ENCODE measurements at regions not wholly inside any gene's neighbourhood (a gene's known extent, or its start where the extent isn't known, plus 50 kb on each side); places are given as distances from the start of the nearest gene placed in this dataset.
"Not testable (repeated sequence)": the region's sequence is repeated elsewhere in the genome, so short reads cannot be mapped to it uniquely, and the experiment has no call there.

GRCh38 chr14:45649051-45649450 is 396.0 kb upstream of the MIS18BP1 start:
- no peaks in the 10 kb centered on the region for H3K27me3 ChIP-seq (ENCODE audit: low read length)
- 0 out of 2 replicates have a peak, but pooled peaks cover 7% of the 10 kb centered on the region for H3K9me3 ChIP-seq (ENCODE audit: insufficient read depth, low read length)
- no peak overlapping the region for H2AFZ ChIP-seq (ENCODE audit: low read depth, low read length, severe bottlenecking)
- no peaks in the 10 kb centered on the region for H3K36me3 ChIP-seq (ENCODE audit: low read length)
- no peaks in the 10 kb centered on the region for H3K9me2 ChIP-seq (replicated peaks; ENCODE audit: insufficient read depth, low read length)
- H3K79me2 ChIP-seq (ENCODE audit: insufficient read depth, low read length) = no peaks in the 10 kb centered on the region
- no peak overlapping the region for H3K9ac ChIP-seq (ENCODE audit: low read length)
- H3F3A ChIP-seq (ENCODE audit: insufficient read depth) = no peaks in the 10 kb centered on the region
- TF ChIP-seq EZH2phosphoT487 (conservative IDR thresholded peaks at IDR 0.05; ENCODE audit: low read length) = no peak
- no peaks in the 10 kb centered on the region for H4K20me1 ChIP-seq (ENCODE audit: low read depth, low read length)
- H3K4me3 ChIP-seq (ENCODE audit: insufficient read depth, low read length, poor library complexity, severe bottlenecking) = no peak overlapping the region
- H3K27ac ChIP-seq (ENCODE audit: low read depth, low read length) = no peak overlapping the region
- no peak overlapping the region for H3K4me2 ChIP-seq (ENCODE audit: low read depth, low read length, poor library complexity, severe bottlenecking)

DNA sequence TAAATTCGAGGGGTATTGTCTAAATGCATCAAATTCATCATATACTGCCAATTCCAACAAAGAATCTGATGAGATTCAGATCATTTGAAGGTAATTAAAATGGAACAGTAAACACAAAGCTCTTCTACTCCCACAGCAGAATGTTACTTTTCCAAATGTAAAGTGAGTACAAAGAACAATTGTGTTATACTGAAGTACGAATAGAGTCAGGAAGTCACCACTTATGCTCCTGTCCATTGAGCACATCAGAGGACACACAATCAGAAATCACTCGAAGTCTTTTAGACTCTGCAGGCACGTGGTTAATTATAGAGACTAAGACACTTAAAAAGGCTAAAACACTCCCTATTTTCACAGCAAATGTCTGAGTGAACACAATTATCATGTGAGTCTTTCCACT is 388.5 kb upstream of the MIS18BP1 start:
- Histone ChIP-seq H3K9me3 (ENCODE audit: insufficient read depth, low read length) (no peaks in the 10 kb centered on the region), H3K9ac (ENCODE audit: low read length) (no peak overlapping the region), H3K27ac (ENCODE audit: low read depth, low read length) (no peak overlapping the region), H4K20me1 (ENCODE audit: low read depth, low read length) (no peaks in the 10 kb centered on the region), H3K27me3 (ENCODE audit: low read length) (no peaks in the 10 kb centered on the region), H3K4me2 (ENCODE audit: low read depth, low read length, poor library complexity, severe bottlenecking) (no peak overlapping the region), H2AFZ (ENCODE audit: low read depth, low read length, severe bottlenecking) (peak overlapping the region; percentile 14), H3K4me3 (ENCODE audit: insufficient read depth, low read length, poor library complexity, severe bottlenecking) (no peak overlapping the region), H3F3A (ENCODE audit: insufficient read depth) (no peaks in the 10 kb centered on the region), H3K9me2 (replicated peaks; ENCODE audit: insufficient read depth, low read length) (no peaks in the 10 kb centered on the region), H3K79me2 (ENCODE audit: insufficient read depth, low read length) (no peaks in the 10 kb centered on the region), H3K36me3 (ENCODE audit: low read length) (no peaks in the 10 kb centered on the region)
- no peak for TF ChIP-seq EZH2phosphoT487 (conservative IDR thresholded peaks at IDR 0.05; ENCODE audit: low read length)
- TF ChIP-seq, protein P1, sequence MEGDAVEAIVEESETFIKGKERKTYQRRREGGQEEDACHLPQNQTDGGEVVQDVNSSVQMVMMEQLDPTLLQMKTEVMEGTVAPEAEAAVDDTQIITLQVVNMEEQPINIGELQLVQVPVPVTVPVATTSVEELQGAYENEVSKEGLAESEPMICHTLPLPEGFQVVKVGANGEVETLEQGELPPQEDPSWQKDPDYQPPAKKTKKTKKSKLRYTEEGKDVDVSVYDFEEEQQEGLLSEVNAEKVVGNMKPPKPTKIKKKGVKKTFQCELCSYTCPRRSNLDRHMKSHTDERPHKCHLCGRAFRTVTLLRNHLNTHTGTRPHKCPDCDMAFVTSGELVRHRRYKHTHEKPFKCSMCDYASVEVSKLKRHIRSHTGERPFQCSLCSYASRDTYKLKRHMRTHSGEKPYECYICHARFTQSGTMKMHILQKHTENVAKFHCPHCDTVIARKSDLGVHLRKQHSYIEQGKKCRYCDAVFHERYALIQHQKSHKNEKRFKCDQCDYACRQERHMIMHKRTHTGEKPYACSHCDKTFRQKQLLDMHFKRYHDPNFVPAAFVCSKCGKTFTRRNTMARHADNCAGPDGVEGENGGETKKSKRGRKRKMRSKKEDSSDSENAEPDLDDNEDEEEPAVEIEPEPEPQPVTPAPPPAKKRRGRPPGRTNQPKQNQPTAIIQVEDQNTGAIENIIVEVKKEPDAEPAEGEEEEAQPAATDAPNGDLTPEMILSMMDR (IDR thresholded peaks at IDR 0.05; ENCODE audit: insufficient read depth, low read length, poor library complexity, severe bottlenecking) = no peak

DNA sequence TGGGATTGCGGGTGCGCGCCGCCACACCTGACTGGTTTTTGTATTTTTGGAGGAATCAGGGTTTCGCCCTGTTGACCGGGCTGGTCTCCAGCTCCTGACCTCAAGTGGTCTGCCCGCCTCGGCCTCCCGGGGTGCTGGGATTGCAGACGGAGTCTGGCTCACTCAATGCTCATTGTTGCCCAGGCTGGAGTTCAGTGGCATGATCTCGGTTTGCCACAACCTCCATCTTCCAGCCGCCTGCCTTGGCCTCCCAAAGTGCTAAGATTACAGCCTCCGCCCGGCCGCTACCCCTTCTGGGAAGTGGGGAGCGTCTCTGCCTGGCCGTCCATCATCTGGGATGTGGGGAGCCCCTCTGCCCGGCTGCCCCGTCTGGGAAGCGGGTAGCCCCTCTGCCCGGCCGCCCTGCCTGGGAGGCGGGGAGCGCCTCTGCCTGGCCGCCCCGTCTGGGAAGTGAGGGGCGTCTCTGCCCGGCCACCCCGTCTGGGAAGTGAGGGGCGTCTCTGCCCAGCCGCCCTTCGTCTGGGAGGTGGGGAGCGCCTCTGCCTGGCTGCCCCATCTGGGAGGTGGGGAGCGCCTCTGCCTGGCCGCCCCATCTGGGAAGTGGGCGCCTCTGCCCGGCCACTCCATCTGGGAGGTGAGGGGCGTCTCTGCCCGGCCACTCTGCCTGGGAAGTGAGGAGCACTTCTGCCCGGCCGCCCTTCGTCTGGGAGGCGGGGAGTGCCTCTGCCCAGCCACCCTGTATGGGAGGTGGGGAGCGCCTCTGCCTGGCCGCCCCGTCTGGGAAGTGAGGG is 381.8 kb upstream of the MIS18BP1 start:
- not testable (repeated sequence) for H3K27ac ChIP-seq (ENCODE audit: low read depth, low read length)

GRCh38 chr14:45633220-45633984 is 380.4 kb upstream of the MIS18BP1 start:
- H3K9me3 ChIP-seq (ENCODE audit: insufficient read depth, low read length) = no peaks in the 10 kb centered on the region
- H3K27ac ChIP-seq (ENCODE audit: low read depth, low read length) = no peak overlapping the region
- H3K4me2 ChIP-seq (ENCODE audit: low read depth, low read length, poor library complexity, severe bottlenecking) = no peak overlapping the region
- no peaks in the 10 kb centered on the region for H4K20me1 ChIP-seq (ENCODE audit: low read depth, low read length)
- H2AFZ ChIP-seq (ENCODE audit: low read depth, low read length, severe bottlenecking) = peak overlapping the region; percentile 29
- H3K9ac ChIP-seq (ENCODE audit: low read length) = no peak overlapping the region
- H3K36me3 ChIP-seq (ENCODE audit: low read length) = no peaks in the 10 kb centered on the region
- no peaks in the 10 kb centered on the region for H3K27me3 ChIP-seq (ENCODE audit: low read length)
- no peak overlapping the region for H3K4me3 ChIP-seq (ENCODE audit: insufficient read depth, low read length, poor library complexity, severe bottlenecking)
- H3F3A ChIP-seq (ENCODE audit: insufficient read depth) = no peaks in the 10 kb centered on the region
- H3K79me2 ChIP-seq (ENCODE audit: insufficient read depth, low read length) = no peaks in the 10 kb centered on the region
- H3K9me2 ChIP-seq (replicated peaks; ENCODE audit: insufficient read depth, low read length) = no peaks in the 10 kb centered on the region
- no peak for TF ChIP-seq EZH2phosphoT487 (conservative IDR thresholded peaks at IDR 0.05; ENCODE audit: low read length)
- TF ChIP-seq, protein P1 (IDR thresholded peaks at IDR 0.05; ENCODE audit: insufficient read depth, low read length, poor library complexity, severe bottlenecking) = no peak

More for the DNA sequence above, 381.8 kb upstream of the MIS18BP1 start:
- H2AFZ ChIP-seq (ENCODE audit: low read depth, low read length, severe bottlenecking); H3K9ac ChIP-seq (ENCODE audit: low read length); H3K27me3 ChIP-seq (ENCODE audit: low read length); H3K9me3 ChIP-seq (ENCODE audit: insufficient read depth, low read length); H4K20me1 ChIP-seq (ENCODE audit: low read depth, low read length); H3K4me2 ChIP-seq (ENCODE audit: low read depth, low read length, poor library complexity, severe bottlenecking); H3K79me2 ChIP-seq (ENCODE audit: insufficient read depth, low read length); H3F3A ChIP-seq (ENCODE audit: insufficient read depth); H3K36me3 ChIP-seq (ENCODE audit: low read length); H3K4me3 ChIP-seq (ENCODE audit: insufficient read depth, low read length, poor library complexity, severe bottlenecking); H3K9me2 ChIP-seq (replicated peaks; ENCODE audit: insufficient read depth, low read length): not testable (repeated sequence)
